ENCODE measurements at regions not wholly inside any gene's neighbourhood (a gene's known extent, or its start where the extent isn't known, plus 50 kb on each side); places are given as distances from the start of the nearest gene placed in this dataset.
A peak's percentile ranks its signal among the peaks of the same experiment; 100 is the strongest.
"Not testable (repeated sequence)": the region's sequence is repeated elsewhere in the genome, so short reads cannot be mapped to it uniquely, and the experiment has no call there.

- no peak for DNase-seq
Measured at GRCh38 chr4:156388826-156389225, 435.2 kb upstream of the CTSO start.

- DNase-seq: no peak
Measured at GRCh38 chr4:156378033-156378665, 424.5 kb upstream of the CTSO start.

- DNase-seq: no peak
Measured at GRCh38 chr4:156377036-156377710, 423.5 kb upstream of the CTSO start.

- DNase-seq: no peak
Measured at GRCh38 chr4:156374894-156375293, 421.2 kb upstream of the CTSO start.

GRCh38 chr4:156374069-156374468, 420.4 kb upstream of the CTSO start:
- DNase-seq: no peak

GRCh38 chr4:156367502-156367901, 413.8 kb upstream of the CTSO start:
- DNase-seq: not testable (repeated sequence)

- no peak for DNase-seq
Measured at GRCh38 chr4:156362581-156362980, 408.9 kb upstream of the CTSO start.

GRCh38 chr4:156347412-156348075, 393.9 kb upstream of the CTSO start:
- peak; percentile 17 for DNase-seq

- no peak for DNase-seq
Measured at GRCh38 chr4:156346959-156347385, 393.3 kb upstream of the CTSO start.

GRCh38 chr4:156344397-156344796, 390.7 kb upstream of the CTSO start:
- no peak for DNase-seq

GRCh38 chr4:156336511-156336910, 382.8 kb upstream of the CTSO start:
- no peak for DNase-seq

GRCh38 chr4:156335721-156336120, 382.1 kb upstream of the CTSO start:
- DNase-seq: no peak

GRCh38 chr4:156330436-156331031, 376.9 kb upstream of the CTSO start:
- DNase-seq: no peak

- no peak for DNase-seq
Measured at GRCh38 chr4:156329779-156330178, 376.1 kb upstream of the CTSO start.

- no peak for DNase-seq
Measured at GRCh38 chr4:156328882-156329281, 375.2 kb upstream of the CTSO start.

- DNase-seq: no peak
Measured at GRCh38 chr4:156326246-156326645, 372.6 kb upstream of the CTSO start.

GRCh38 chr4:156322592-156322991, 368.9 kb upstream of the CTSO start:
- DNase-seq: no peak

- DNase-seq: no peak
Measured at GRCh38 chr4:156321203-156321602, 367.5 kb upstream of the CTSO start.

GRCh38 chr4:156313497-156313896, 359.8 kb upstream of the CTSO start:
- no peak for DNase-seq

GRCh38 chr4:156312261-156312847, 358.7 kb upstream of the CTSO start:
- DNase-seq: no peak

GRCh38 chr4:156309031-156309430, 355.4 kb upstream of the CTSO start:
- DNase-seq: no peak

- no peak for DNase-seq
Measured at GRCh38 chr4:156303708-156304107, 350.0 kb upstream of the CTSO start.

GRCh38 chr4:156298230-156298629, 344.6 kb upstream of the CTSO start:
- peak; percentile 19 for DNase-seq
